Retinal pigment epithelial cell (primary cell): ENCODE measurements at regions not wholly inside any gene's neighbourhood (a gene's known extent, or its start where the extent isn't known, plus 50 kb on each side); places are given as distances from the start of the nearest gene placed in this dataset.
"Not testable (repeated sequence)": the region's sequence is repeated elsewhere in the genome, so short reads cannot be mapped to it uniquely, and the experiment has no call there.

Source experiments
- DNase-seq: peaks from one replicate; pipeline ENCODE4 v3.0.0-alpha.2; 2010; ENCODE audit warnings: low read depth
- H3K4me3 ChIP-seq: 2 replicates; pipeline ENCODE4 v1.5.1; 2011; ENCODE audit warnings: mild to moderate bottlenecking, low read length, control low read depth, moderate library complexity
- CTCF ChIP-seq: conservative IDR thresholded peaks from 2 replicates; pipeline ENCODE4 v1.5.1; 2011; ENCODE audit warnings: low read depth, low read length, control low read depth, inconsistent platforms

DNA sequence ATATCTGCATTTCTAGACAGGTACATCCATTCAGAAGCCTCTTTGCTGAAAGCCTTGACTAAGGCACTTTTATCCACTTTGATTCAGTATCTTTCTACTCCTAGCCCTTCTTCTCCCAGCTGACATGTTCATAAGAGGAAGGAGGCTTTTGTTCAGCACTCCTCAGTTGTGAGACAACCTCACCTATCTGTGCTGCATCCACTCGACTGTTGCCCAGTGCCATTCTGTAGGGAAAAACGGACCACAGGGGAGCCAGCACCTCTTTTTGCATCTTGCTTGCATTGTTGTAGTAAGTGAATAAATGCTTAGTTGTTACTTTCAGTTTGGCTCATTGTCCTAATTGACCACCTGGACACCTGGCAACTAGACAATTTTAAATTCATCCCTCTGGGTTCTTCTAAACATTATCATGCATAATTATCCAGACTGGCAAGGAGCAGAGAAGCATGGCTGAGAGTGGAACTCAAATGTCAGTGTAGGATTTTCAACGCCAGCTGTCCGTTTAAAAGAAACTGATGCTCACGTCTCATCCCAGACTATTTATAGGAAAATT lies 83.8 kb upstream of the BOD1L1 start:
- DNase-seq, result no peak
- no peak for TF ChIP-seq CTCF
- no peak overlapping the region for H3K4me3 ChIP-seq

- no peak for DNase-seq
- TF ChIP-seq CTCF, result no peak
Observed at GRCh38 chr4:13721894-13722293, 94.4 kb upstream of the BOD1L1 start.

GRCh38 chr4:13722649-13723048 lies 95.1 kb upstream of the BOD1L1 start:
- no peak for DNase-seq
- H3K4me3 ChIP-seq, result no peak overlapping the region
- no peak for TF ChIP-seq CTCF

More at GRCh38 chr4:13721894-13722293, 94.4 kb upstream of the BOD1L1 start:
- H3K4me3 ChIP-seq, result no peak overlapping the region

- no peak for TF ChIP-seq CTCF
- no peak overlapping the region for H3K4me3 ChIP-seq
- no peak for DNase-seq
Observed at GRCh38 chr4:13728761-13729160, 101.2 kb upstream of the BOD1L1 start.

DNA sequence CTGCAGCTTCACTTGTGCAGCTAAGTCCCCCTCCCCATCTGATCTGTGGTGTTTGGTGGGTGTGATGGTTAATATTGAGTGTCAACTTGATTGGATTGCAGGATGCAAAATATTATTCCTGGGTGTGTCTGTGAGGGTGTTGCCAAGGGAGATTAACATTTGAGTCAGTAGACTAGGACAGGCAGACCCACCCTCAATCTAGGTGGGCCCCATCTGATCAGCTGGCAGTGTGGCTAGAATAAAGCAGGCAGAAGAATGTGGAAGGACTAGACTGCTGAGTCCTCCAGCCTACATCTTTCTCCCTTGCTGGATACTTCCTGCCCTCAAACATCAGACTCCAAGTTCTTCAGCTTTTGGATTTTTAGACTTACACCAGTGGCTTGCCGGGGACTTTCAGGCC lies 103.5 kb upstream of the BOD1L1 start:
- TF ChIP-seq CTCF, result no peak
- no peak overlapping the region for H3K4me3 ChIP-seq
- no peak for DNase-seq

GRCh38 chr4:13733817-13734216 lies 106.3 kb upstream of the BOD1L1 start:
- peak; percentile 0 for DNase-seq
- H3K4me3 ChIP-seq, result no peak overlapping the region
- TF ChIP-seq CTCF, result no peak

GRCh38 chr4:13750594-13750993 lies 123.1 kb upstream of the BOD1L1 start:
- no peak for TF ChIP-seq CTCF
- no peak overlapping the region for H3K4me3 ChIP-seq
- no peak for DNase-seq

DNA sequence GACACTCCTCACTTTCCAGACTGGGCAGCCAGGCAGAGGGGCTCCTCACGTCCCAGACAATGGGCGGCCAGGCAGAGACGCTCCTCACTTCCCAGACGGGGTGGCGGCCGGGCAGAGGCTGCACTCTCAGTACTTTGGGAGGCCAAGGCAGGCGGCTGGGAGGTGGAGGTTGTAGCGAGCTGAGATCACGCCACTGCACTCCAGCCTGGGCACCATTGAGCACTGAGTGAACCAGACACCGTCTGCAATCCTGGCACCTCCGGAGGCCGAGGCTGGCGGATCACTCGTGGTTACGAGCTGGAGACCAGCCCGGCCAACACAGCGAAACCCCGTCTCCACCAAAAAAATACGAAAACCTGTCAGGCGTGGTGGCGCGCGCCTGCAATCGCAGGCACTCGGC lies 134.1 kb upstream of the BOD1L1 start:
- not testable (repeated sequence) for DNase-seq, H3K4me3 ChIP-seq
